IMR-90 (cell line): ENCODE measurements at regions not wholly inside any gene's neighbourhood (a gene's known extent, or its start where the extent isn't known, plus 50 kb on each side); places are given as distances from the start of the nearest gene placed in this dataset.

Experiments used
- ATAC-seq: fragments of 200-7000 bp; cut with Tn5 transposase; 2 replicates; pipeline ENCODE4 v1.9.1; 2020; ENCODE audit warnings: low read depth, mild to moderate bottlenecking, moderate library complexity
- BruUV-seq: library from RNA; stranded (reverse); fragments of 400-500 nt; replicated peaks from 2 replicates; lab custom pipeline; 2021; lab: Mats Ljungman, UMichigan
- CTCF ChIA-PET: fragments of 300-600 bp; formaldehyde crosslinking; extraction: SDS; loops from one replicate; lab custom pipeline; 2021; ENCODE audit warnings: antibody characterized with exemption; lab: Yijun Ruan, JAX
- POLR2A ChIA-PET: fragments of 300-600 bp; sonication (Branson Sonifier 250); formaldehyde crosslinking; loops from one replicate; lab custom pipeline; 2022; ENCODE audit warnings: antibody characterized with exemption; ENCODE audit not compliant: unreplicated experiment; lab: Charles Lee
- DNase-seq: peaks from one replicate; pipeline ENCODE4 v3.0.0; 2013
- H2AFZ ChIP-seq: replicated peaks from 2 replicates; pipeline ENCODE3; 2013; ENCODE audit warnings: low read length, mild to moderate bottlenecking; ENCODE audit not compliant: poor library complexity
- H2AK5ac ChIP-seq: 2 replicates; pipeline ENCODE4 v1.6.1; 2013; ENCODE audit warnings: low read depth, low read length, inconsistent platforms
- H2AK9ac ChIP-seq: replicated peaks from 2 replicates; pipeline ENCODE3; 2013; ENCODE audit warnings: mild to moderate bottlenecking, low read depth, low read length, moderate library complexity; ENCODE audit not compliant: poor library complexity
- H2BK120ac ChIP-seq: 2 replicates; pipeline ENCODE4 v1.6.1; 2013; ENCODE audit warnings: low read depth, low read length, inconsistent platforms
- H2BK15ac ChIP-seq: 3 replicates; pipeline ENCODE4 v1.6.1; 2013; ENCODE audit warnings: low read depth, low read length, inconsistent platforms
- H2BK20ac ChIP-seq: 2 replicates; pipeline ENCODE4 v1.6.1; 2013; ENCODE audit warnings: low read depth, mild to moderate bottlenecking, inconsistent platforms, low read length, moderate library complexity
- H2BK5ac ChIP-seq: 2 replicates; pipeline ENCODE4 v1.6.1; 2013; ENCODE audit warnings: mild to moderate bottlenecking, low read depth, low read length, inconsistent platforms; ENCODE audit not compliant: poor library complexity, severe bottlenecking
- H3K14ac ChIP-seq: replicated peaks from 2 replicates; pipeline ENCODE4 v1.6.1; 2013; ENCODE audit warnings: low read depth, low read length, inconsistent platforms
- H3K18ac ChIP-seq: 2 replicates; pipeline ENCODE4 v1.6.1; 2013; ENCODE audit warnings: low read depth, low read length, control low read depth
- H3K23ac ChIP-seq: 2 replicates; pipeline ENCODE4 v1.6.1; 2013; ENCODE audit warnings: low read depth, low read length, inconsistent platforms
- H3K27ac ChIP-seq: 2 replicates; pipeline ENCODE4 v1.5.1; 2013; ENCODE audit warnings: mild to moderate bottlenecking, control low read depth, low read length; ENCODE audit not compliant: insufficient read depth
- H3K27me3 ChIP-seq: 2 replicates; pipeline ENCODE4 v1.6.1; 2013; ENCODE audit warnings: low read length; ENCODE audit not compliant: control insufficient read depth, insufficient read depth
- H3K36me3 ChIP-seq: 2 replicates; pipeline ENCODE4 v1.6.1; 2013; ENCODE audit warnings: low read length, mixed read lengths; ENCODE audit not compliant: control insufficient read depth, insufficient read depth
- H3K4ac ChIP-seq: 2 replicates; pipeline ENCODE4 v1.6.1; 2013; ENCODE audit warnings: low read depth, low read length, inconsistent platforms
- H3K4me1 ChIP-seq: 2 replicates; pipeline ENCODE4 v1.6.1; 2013; ENCODE audit warnings: low read length, mixed read lengths; ENCODE audit not compliant: control insufficient read depth, insufficient read depth
- H3K4me2 ChIP-seq: 2 replicates; pipeline ENCODE4 v1.6.1; 2013; ENCODE audit warnings: low read depth, mild to moderate bottlenecking, control low read depth, low read length, moderate library complexity
- H3K4me3 ChIP-seq: 2 replicates; pipeline ENCODE4 v1.5.1; 2013; ENCODE audit warnings: low read depth, mild to moderate bottlenecking, control low read depth, low read length, moderate library complexity; ENCODE audit not compliant: insufficient read depth
- H3K56ac ChIP-seq: 2 replicates; pipeline ENCODE4 v1.6.1; 2013; ENCODE audit warnings: low read length, inconsistent platforms; ENCODE audit not compliant: insufficient read depth; ENCODE audit errors: extremely low read depth
- H3K79me1 ChIP-seq, 2 experiments: 2 replicates each; pipeline ENCODE4 v1.6.1; 2013; ENCODE audit warnings: low read length in 2 of 2, inconsistent platforms in 1 of 2, low read depth in 1 of 2
- H3K9ac ChIP-seq: 2 replicates; pipeline ENCODE4 v1.6.1; 2013; ENCODE audit warnings: low read depth, low read length, control low read depth
- H3K9me1 ChIP-seq: 2 replicates; pipeline ENCODE4 v1.6.1; 2013; ENCODE audit warnings: low read length, inconsistent platforms; ENCODE audit not compliant: insufficient read depth
- H3K9me3 ChIP-seq: 2 replicates; pipeline ENCODE4 v1.6.1; 2013; ENCODE audit warnings: low read length; ENCODE audit not compliant: control insufficient read depth, insufficient read depth
- H4K20me1 ChIP-seq: 2 replicates; pipeline ENCODE4 v1.6.1; 2013; ENCODE audit warnings: low read length, inconsistent platforms; ENCODE audit not compliant: insufficient read depth
- H4K5ac ChIP-seq: 2 replicates; pipeline ENCODE4 v1.6.1; 2013; ENCODE audit warnings: mild to moderate bottlenecking, low read depth, low read length, control low read depth
- H4K8ac ChIP-seq, 2 experiments: 2 replicates each; pipeline ENCODE4 v1.6.1; 2013; ENCODE audit warnings: low read depth in 2 of 2, low read length in 2 of 2, control low read depth in 1 of 2, inconsistent platforms in 1 of 2
- H4K91ac ChIP-seq: 2 replicates; pipeline ENCODE4 v1.6.1; 2013; ENCODE audit warnings: low read depth, low read length, inconsistent platforms; ENCODE audit not compliant: insufficient read depth
- BHLHE40 ChIP-seq: fragments of 150-350 bp; IDR thresholded peaks from 2 replicates; pipeline ENCODE4 v1.6.1; 2016; ENCODE audit warnings: mild to moderate bottlenecking, low read depth, low read length
- CEBPB ChIP-seq: IDR thresholded peaks from 2 replicates; pipeline ENCODE4 v1.6.1; 2012; ENCODE audit warnings: low read depth, low read length, improper control_type of control experiment
- CHD1 ChIP-seq: IDR thresholded peaks from 2 replicates; pipeline ENCODE4 v1.6.1; 2012; ENCODE audit warnings: low read depth, low read length, improper control_type of control experiment
- CTCF ChIP-seq: conservative IDR thresholded peaks from 2 replicates; pipeline ENCODE4 v1.5.1; 2012; ENCODE audit warnings: mild to moderate bottlenecking, low read depth, low read length, improper control_type of control experiment
- ELK1 ChIP-seq: fragments of 150-350 bp; IDR thresholded peaks from 2 replicates; pipeline ENCODE4 v1.6.1; 2016; ENCODE audit warnings: low read depth, mild to moderate bottlenecking, low read length, moderate library complexity, borderline replicate concordance
- FOS ChIP-seq: fragments of 150-350 bp; IDR thresholded peaks from 2 replicates; pipeline ENCODE4 v1.6.1; 2016; ENCODE audit warnings: low read depth, low read length
- MAFK ChIP-seq: IDR thresholded peaks from 2 replicates; pipeline ENCODE4 v1.6.1; 2012; ENCODE audit warnings: low read depth, low read length, improper control_type of control experiment
- MAZ ChIP-seq: IDR thresholded peaks from 2 replicates; pipeline ENCODE4 v1.6.1; 2012; ENCODE audit warnings: low read depth, mild to moderate bottlenecking, low read length, improper control_type of control experiment, moderate library complexity, borderline replicate concordance
- MXI1 ChIP-seq: IDR thresholded peaks from 2 replicates; pipeline ENCODE4 v1.6.1; 2012; ENCODE audit warnings: low read depth, mild to moderate bottlenecking, low read length, moderate library complexity, borderline replicate concordance
- NFE2L2 ChIP-seq: fragments of 150-350 bp; IDR thresholded peaks from 2 replicates; pipeline ENCODE4 v1.6.1; 2016; ENCODE audit warnings: low read depth, mild to moderate bottlenecking, low read length
- POLR2A ChIP-seq: IDR thresholded peaks from 2 replicates; pipeline ENCODE4 v1.6.1; 2012; ENCODE audit warnings: mild to moderate bottlenecking, low read depth, low read length
- RAD21 ChIP-seq: IDR thresholded peaks from 2 replicates; pipeline ENCODE4 v1.6.1; 2012; ENCODE audit warnings: low read length, improper control_type of control experiment
- RCOR1 ChIP-seq: IDR thresholded peaks from 2 replicates; pipeline ENCODE4 v1.6.1; 2012; ENCODE audit warnings: mild to moderate bottlenecking, low read length, improper control_type of control experiment; ENCODE audit not compliant: insufficient replicate concordance
- RFX5 ChIP-seq: IDR thresholded peaks from 2 replicates; pipeline ENCODE4 v1.8.0; 2012; ENCODE audit warnings: low read depth, mild to moderate bottlenecking, low read length, moderate library complexity
- SMC3 ChIP-seq: fragments of 150-350 bp; IDR thresholded peaks from 2 replicates; pipeline ENCODE4 v1.6.1; 2016; ENCODE audit warnings: low read depth, mild to moderate bottlenecking, antibody characterized with exemption, low read length, moderate library complexity
- USF2 ChIP-seq: fragments of 150-350 bp; IDR thresholded peaks from 2 replicates; pipeline ENCODE4 v1.6.1; 2017; ENCODE audit warnings: mild to moderate bottlenecking, antibody characterized with exemption, low read length, low read depth
- WGBS, 2 experiments: methylation state at CpG; one replicate each; pipeline versions ENCODE4 v1.1.5 to v1.1.7; 2013; ENCODE audit warnings: missing lambda C conversion rate in 2 of 2; ENCODE audit not compliant: insufficient read length in 1 of 2; ENCODE audit errors: extremely low coverage in 2 of 2; 5-methylcytosine and 5-hydroxymethylcytosine counted together
- dilution Hi-C: fragments of 300-500 bp; cut with HindIII; formaldehyde crosslinking; loops from one replicate; pipeline ENCODE4 v1.14.3; 2018; ENCODE audit warnings: low sequenced_read_pairs; ENCODE audit not compliant: unreplicated experiment
- in situ Hi-C: fragments of 300-500 bp; cut with MboI; formaldehyde crosslinking; loops from 3 replicates; pipeline ENCODE4 v1.14.3; 2019; ENCODE audit warnings: low sequenced_read_pairs, inconsistent platforms, mixed read lengths
- intact Hi-C: fragments of 100-400 bp; cut with micrococcal nuclease; formaldehyde crosslinking; loops from 2 replicates; pipeline ENCODE4 v1.10.0; 2022

GRCh38 chr10:55274367-55274766, 473.3 kb upstream of the PCDH15 start:
- H3K4me2 ChIP-seq: no peak overlapping the region
- H4K91ac ChIP-seq: no peak overlapping the region
- H3K56ac ChIP-seq: no peak overlapping the region
- H3K9me1 ChIP-seq: no peaks in the 10 kb centered on the region
- no peak overlapping the region for H2BK20ac ChIP-seq
- H4K8ac ChIP-seq: no peak overlapping the region
- intact Hi-C loops: no loop called here
- no peaks in the 10 kb centered on the region for H3K4me1 ChIP-seq
- WGBS, 2 experiments: 80% methylated on average over 2 of the region's 2 CpGs; no CpG with 5 or more reads in 1 of the 2 experiments
- H3K18ac ChIP-seq: no peak overlapping the region
- in situ Hi-C loops: no loop called here
- no peak overlapping the region for H2BK5ac ChIP-seq
- no peaks in the 10 kb centered on the region for H3K36me3 ChIP-seq
- H3K27ac ChIP-seq: no peak overlapping the region
- no peak overlapping the region for H2AFZ ChIP-seq
- ATAC-seq (no peak), DNase-seq (no peak)
- H3K79me1 ChIP-seq: no peaks in the 10 kb centered on the region
- H2BK120ac ChIP-seq: no peak overlapping the region
- H4K5ac ChIP-seq: no peak overlapping the region
- no peak overlapping the region for H3K23ac ChIP-seq
- TF ChIP-seq RAD21: no peak
- TF ChIP-seq CEBPB: no peak
- TF ChIP-seq FOS: no peak
- TF ChIP-seq RCOR1: no peak
- TF ChIP-seq CHD1: no peak
- no peak for TF ChIP-seq USF2
- TF ChIP-seq POLR2A: no peak
- no peak for TF ChIP-seq MAFK
- no peak for TF ChIP-seq BHLHE40
- no peak for TF ChIP-seq ELK1
- TF ChIP-seq CTCF: no peak
- no peak for TF ChIP-seq MAZ
- TF ChIP-seq NFE2L2: no peak
- no peak for TF ChIP-seq SMC3
- TF ChIP-seq MXI1: no peak
- no peak for TF ChIP-seq RFX5
- no peak overlapping the region for H3K4ac ChIP-seq
- no peak overlapping the region for H2BK15ac ChIP-seq
- ChIA-PET POLR2A (no interaction called here), CTCF (no interaction called here)
- H3K14ac ChIP-seq: no peak overlapping the region
- no peak overlapping the region for H2AK5ac ChIP-seq
- no peaks in the 10 kb centered on the region for H4K20me1 ChIP-seq
- no peaks in the 10 kb centered on the region for H3K9me3 ChIP-seq
- dilution Hi-C loops: no loop called here
- no TSS peak for BruUV-seq
- no peak overlapping the region for H2AK9ac ChIP-seq
- H3K9ac ChIP-seq: no peak overlapping the region
- no peak overlapping the region for H3K4me3 ChIP-seq
- no peaks in the 10 kb centered on the region for H3K27me3 ChIP-seq
